DOHH2 (cell line): ENCODE measurements at regions not wholly inside any gene's neighbourhood (a gene's known extent, or its start where the extent isn't known, plus 50 kb on each side); places are given as distances from the start of the nearest gene placed in this dataset.

Experiments
- H3F3A ChIP-seq: fragments of 200-600 bp; sonication (generic), shearing (Covaris generic); 2 replicates; pipeline ENCODE4 v1.6.0; 2016; ENCODE audit warnings: antibody characterized with exemption, mild to moderate bottlenecking; ENCODE audit not compliant: control insufficient read depth, insufficient read depth
- H3K27ac ChIP-seq: fragments of 200-600 bp; sonication (generic); 2 replicates; pipeline ENCODE4 v1.5.1; 2014; ENCODE audit warnings: low read depth, mild to moderate bottlenecking, low read length, moderate library complexity
- H3K27me3 ChIP-seq: fragments of 200-600 bp; sonication (generic); 2 replicates; pipeline ENCODE4 v1.6.1; 2014; ENCODE audit warnings: mild to moderate bottlenecking, low read length, mixed read lengths; ENCODE audit not compliant: control insufficient read depth
- H3K36me3 ChIP-seq: fragments of 200-600 bp; sonication (generic); 2 replicates; pipeline ENCODE4 v1.6.1; 2014; ENCODE audit warnings: mild to moderate bottlenecking, low read length, moderate library complexity, mixed read lengths; ENCODE audit not compliant: control insufficient read depth
- H3K4me1 ChIP-seq: fragments of 200-600 bp; sonication (generic); 2 replicates; pipeline ENCODE4 v1.6.1; 2014; ENCODE audit warnings: mild to moderate bottlenecking, low read length, mixed read lengths; ENCODE audit not compliant: control insufficient read depth
- H3K4me2 ChIP-seq: fragments of 200-600 bp; sonication (generic); 2 replicates; pipeline ENCODE4 v1.6.0; 2014; ENCODE audit warnings: mild to moderate bottlenecking, low read length, moderate library complexity
- H3K4me3 ChIP-seq: fragments of 200-600 bp; sonication (generic); 2 replicates; pipeline ENCODE4 v1.5.1; 2014; ENCODE audit warnings: mild to moderate bottlenecking, low read length, mixed read lengths
- H3K79me2 ChIP-seq: fragments of 200-600 bp; sonication (generic); 2 replicates; pipeline ENCODE4 v1.6.1; 2014; ENCODE audit warnings: mild to moderate bottlenecking, low read length, mixed read lengths; ENCODE audit not compliant: control insufficient read depth
- H3K9me2 ChIP-seq: fragments of 200-600 bp; sonication (generic); replicated peaks from 2 replicates; pipeline ENCODE4 v1.6.1; 2014; ENCODE audit warnings: mild to moderate bottlenecking, low read length, mixed read lengths; ENCODE audit not compliant: control insufficient read depth
- H3K9me3 ChIP-seq: fragments of 200-600 bp; sonication (generic); 2 replicates; pipeline ENCODE4 v1.6.1; 2014; ENCODE audit warnings: antibody characterized with exemption, low read length, mixed read lengths; ENCODE audit not compliant: control insufficient read depth, insufficient read depth
- H4K20me1 ChIP-seq: fragments of 200-600 bp; sonication (generic); 2 replicates; pipeline ENCODE4 v1.6.0; 2014; ENCODE audit warnings: low read depth, mild to moderate bottlenecking, antibody characterized with exemption, low read length, moderate library complexity; ENCODE audit not compliant: control insufficient read depth, insufficient read depth
- EZH2phosphoT487 ChIP-seq: fragments of 200-600 bp; sonication (generic); IDR thresholded peaks from 2 replicates; pipeline ENCODE4 v1.6.1; 2017; ENCODE audit warnings: borderline replicate concordance, mild to moderate bottlenecking, antibody characterized with exemption, low read length, moderate library complexity, mixed read lengths
- TF ChIP-seq, protein P1 (sequence below): fragments of 200-600 bp; sonication (generic); IDR thresholded peaks from one replicate; pipeline ENCODE4 v1.5.1; 2014; ENCODE audit warnings: antibody characterized with exemption, mild to moderate bottlenecking, low read depth, low read length; ENCODE audit not compliant: poor library complexity, severe bottlenecking

DNA sequence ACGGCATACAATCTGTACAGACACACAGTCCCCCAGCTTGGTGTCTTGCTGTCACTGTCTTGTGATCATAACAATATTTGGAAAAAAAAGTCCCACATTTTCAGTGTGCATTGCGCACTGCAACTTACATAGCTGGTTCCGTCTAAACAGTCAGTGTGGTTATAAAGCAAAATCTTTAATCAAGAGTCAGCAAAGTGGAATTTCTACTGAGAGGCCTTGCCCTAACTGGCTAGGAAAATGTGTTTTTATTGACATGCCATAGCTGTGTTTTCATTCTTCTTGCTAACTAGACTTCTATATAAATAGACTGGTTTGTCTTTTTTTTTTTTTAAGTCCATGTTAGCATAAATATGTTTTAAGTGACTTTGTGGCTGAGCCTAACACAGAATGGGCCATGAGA is 174.8 kb downstream of the POLR2M start:
- no peak overlapping the region for H3K4me3 ChIP-seq
- no peak overlapping the region for H3K4me2 ChIP-seq
- no peaks in the 10 kb centered on the region for H3K36me3 ChIP-seq
- no peaks in the 10 kb centered on the region for H3F3A ChIP-seq
- H3K9me3 ChIP-seq, result no peaks in the 10 kb centered on the region
- H3K9me2 ChIP-seq, result no peaks in the 10 kb centered on the region
- H3K79me2 ChIP-seq, result no peaks in the 10 kb centered on the region
- TF ChIP-seq, protein P1, sequence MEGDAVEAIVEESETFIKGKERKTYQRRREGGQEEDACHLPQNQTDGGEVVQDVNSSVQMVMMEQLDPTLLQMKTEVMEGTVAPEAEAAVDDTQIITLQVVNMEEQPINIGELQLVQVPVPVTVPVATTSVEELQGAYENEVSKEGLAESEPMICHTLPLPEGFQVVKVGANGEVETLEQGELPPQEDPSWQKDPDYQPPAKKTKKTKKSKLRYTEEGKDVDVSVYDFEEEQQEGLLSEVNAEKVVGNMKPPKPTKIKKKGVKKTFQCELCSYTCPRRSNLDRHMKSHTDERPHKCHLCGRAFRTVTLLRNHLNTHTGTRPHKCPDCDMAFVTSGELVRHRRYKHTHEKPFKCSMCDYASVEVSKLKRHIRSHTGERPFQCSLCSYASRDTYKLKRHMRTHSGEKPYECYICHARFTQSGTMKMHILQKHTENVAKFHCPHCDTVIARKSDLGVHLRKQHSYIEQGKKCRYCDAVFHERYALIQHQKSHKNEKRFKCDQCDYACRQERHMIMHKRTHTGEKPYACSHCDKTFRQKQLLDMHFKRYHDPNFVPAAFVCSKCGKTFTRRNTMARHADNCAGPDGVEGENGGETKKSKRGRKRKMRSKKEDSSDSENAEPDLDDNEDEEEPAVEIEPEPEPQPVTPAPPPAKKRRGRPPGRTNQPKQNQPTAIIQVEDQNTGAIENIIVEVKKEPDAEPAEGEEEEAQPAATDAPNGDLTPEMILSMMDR, result no peak
- TF ChIP-seq EZH2phosphoT487, result no peak
- H3K27me3 ChIP-seq, result no peaks in the 10 kb centered on the region
- H4K20me1 ChIP-seq, result no peaks in the 10 kb centered on the region
- no peak overlapping the region for H3K27ac ChIP-seq
- H3K4me1 ChIP-seq, result no peaks in the 10 kb centered on the region

DNA sequence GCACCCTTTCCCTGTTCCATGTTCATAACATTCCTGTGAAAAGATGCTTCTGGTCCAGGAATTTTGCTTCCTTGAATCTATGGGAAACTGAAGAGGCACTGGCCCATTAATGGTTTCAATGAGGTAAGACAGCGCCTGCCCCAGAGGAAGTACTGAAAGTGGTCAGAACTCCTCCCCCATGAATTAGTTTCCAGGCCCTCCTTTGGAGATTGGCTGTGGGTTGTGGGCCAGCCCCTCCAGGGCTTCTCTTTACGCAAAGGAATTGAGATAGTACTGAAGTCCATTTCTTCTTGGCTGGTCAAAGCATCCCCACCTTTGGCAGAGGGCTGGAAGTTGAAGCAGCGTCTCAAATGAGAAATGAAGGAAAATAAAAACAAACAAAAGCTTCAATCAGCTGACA is 175.5 kb downstream of the POLR2M start:
- Histone ChIP-seq H3K4me1 (no peaks in the 10 kb centered on the region), H3K4me2 (no peak overlapping the region), H3K27ac (no peak overlapping the region), H3K27me3 (no peaks in the 10 kb centered on the region), H3K79me2 (no peaks in the 10 kb centered on the region), H3K4me3 (no peak overlapping the region), H3K36me3 (no peaks in the 10 kb centered on the region), H3F3A (no peaks in the 10 kb centered on the region), H3K9me3 (no peaks in the 10 kb centered on the region), H4K20me1 (no peaks in the 10 kb centered on the region), H3K9me2 (no peaks in the 10 kb centered on the region)
- no peak for TF ChIP-seq EZH2phosphoT487
- TF ChIP-seq, protein P1, result no peak

DNA sequence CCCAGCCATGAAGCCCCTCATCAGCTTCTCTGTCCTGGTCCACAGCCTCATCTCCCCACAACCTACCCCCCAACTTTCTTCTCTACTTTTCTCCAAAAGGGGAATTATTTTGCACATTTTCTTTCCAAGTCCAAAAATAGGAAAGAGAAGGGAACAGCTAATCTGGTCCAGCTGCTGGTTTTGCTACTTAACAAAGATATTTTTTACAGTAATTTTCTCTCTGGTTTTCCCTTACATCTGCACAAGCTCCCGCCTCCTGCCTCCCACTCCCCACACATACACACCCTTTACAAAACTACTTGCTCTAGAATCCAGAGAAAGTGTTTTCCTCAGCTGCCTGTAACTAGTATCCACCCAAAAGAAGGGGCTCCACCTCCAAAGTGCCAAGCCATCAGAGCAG is 177.2 kb downstream of the POLR2M start:
- H3K27ac ChIP-seq, result no peak overlapping the region
- H3K9me2 ChIP-seq, result no peaks in the 10 kb centered on the region
- H3K79me2 ChIP-seq, result no peaks in the 10 kb centered on the region
- H3F3A ChIP-seq, result no peaks in the 10 kb centered on the region
- H3K27me3 ChIP-seq, result no peaks in the 10 kb centered on the region
- no peak overlapping the region for H3K4me3 ChIP-seq
- H3K9me3 ChIP-seq, result no peaks in the 10 kb centered on the region
- H3K36me3 ChIP-seq, result no peaks in the 10 kb centered on the region
- no peak overlapping the region for H3K4me2 ChIP-seq
- no peaks in the 10 kb centered on the region for H3K4me1 ChIP-seq
- TF ChIP-seq, protein P1, result no peak
- TF ChIP-seq EZH2phosphoT487, result no peak
- no peaks in the 10 kb centered on the region for H4K20me1 ChIP-seq

DNA sequence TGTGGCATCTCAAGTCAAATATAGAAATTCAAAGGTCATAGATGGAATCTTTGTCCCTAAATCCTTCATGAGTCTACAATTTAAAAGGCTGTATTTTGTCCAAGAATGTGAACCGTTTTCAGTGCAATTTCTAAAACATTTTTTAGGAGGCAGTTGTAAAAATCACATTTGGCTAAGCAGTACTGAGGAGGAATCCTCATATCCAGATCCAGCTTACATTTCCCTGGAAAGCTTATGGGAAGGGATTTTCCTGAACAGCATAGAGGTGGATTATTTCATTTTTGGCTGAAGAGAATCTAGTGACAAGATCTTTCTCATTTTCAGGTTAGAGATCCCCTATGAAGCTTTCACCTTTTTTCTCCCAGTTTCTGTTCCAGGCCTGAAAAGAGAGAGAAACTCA is 178.4 kb downstream of the POLR2M start:
- no peaks in the 10 kb centered on the region for H4K20me1 ChIP-seq
- H3K36me3 ChIP-seq, result no peaks in the 10 kb centered on the region
- no peaks in the 10 kb centered on the region for H3K9me2 ChIP-seq
- no peaks in the 10 kb centered on the region for H3F3A ChIP-seq
- no peak for TF ChIP-seq EZH2phosphoT487
- TF ChIP-seq, protein P1, result no peak
- H3K4me1 ChIP-seq, result no peaks in the 10 kb centered on the region
- no peaks in the 10 kb centered on the region for H3K9me3 ChIP-seq
- no peak overlapping the region for H3K27ac ChIP-seq
- no peaks in the 10 kb centered on the region for H3K27me3 ChIP-seq
- H3K79me2 ChIP-seq, result no peaks in the 10 kb centered on the region
- no peak overlapping the region for H3K4me3 ChIP-seq
- no peak overlapping the region for H3K4me2 ChIP-seq
